ENCODE measurements at regions not wholly inside any gene's neighbourhood (a gene's known extent, or its start where the extent isn't known, plus 50 kb on each side); places are given as distances from the start of the nearest gene placed in this dataset.

GRCh38 chr3:162274070-162274469 lies 777.5 kb downstream of the OTOL1 start:
- H3K4me1 ChIP-seq: no peaks in the 10 kb centered on the region
- no peaks in the 10 kb centered on the region for H3K9me3 ChIP-seq (replicated peaks in 1 of 11)
- H3K4me3 ChIP-seq: no peak overlapping the region
- no peaks in the 10 kb centered on the region for H3K36me3 ChIP-seq
- no peaks in the 10 kb centered on the region for H4K20me1 ChIP-seq
- H3K27me3 ChIP-seq: no peaks in the 10 kb centered on the region
- H3K4me2 ChIP-seq: no peak overlapping the region
- no peak overlapping the region for H3K9ac ChIP-seq
- no peak overlapping the region for H3K27ac ChIP-seq
- TF ChIP-seq Cebpa-rat (IDR thresholded peaks at IDR 0.05): no peak

- no peak overlapping the region for H3K4me2 ChIP-seq
- no peak overlapping the region for H3K4me3 ChIP-seq
- no peak for TF ChIP-seq Cebpa-rat (IDR thresholded peaks at IDR 0.05)
- H3K27ac ChIP-seq: no peak overlapping the region
- peaks cover 0 to 6% (median 0%) of the 10 kb centered on the region in 11 experiments; a peak in 4 of 22 replicates for H3K9me3 ChIP-seq (replicated peaks in 1 of 11)
- H3K36me3 ChIP-seq: no peaks in the 10 kb centered on the region
- no peaks in the 10 kb centered on the region for H4K20me1 ChIP-seq
- no peak overlapping the region for H3K9ac ChIP-seq
- H3K4me1 ChIP-seq: no peaks in the 10 kb centered on the region
- no peaks in the 10 kb centered on the region for H3K27me3 ChIP-seq
Measured at GRCh38 chr3:162278834-162279233, 782.2 kb downstream of the OTOL1 start.

- TF ChIP-seq Cebpa-rat (IDR thresholded peaks at IDR 0.05): no peak
- H4K20me1 ChIP-seq: no peaks in the 10 kb centered on the region
- H3K9me3 ChIP-seq (replicated peaks in 1 of 11): peaks cover 0 to 6% (median 0%) of the 10 kb centered on the region in 11 experiments; a peak in 3 of 22 replicates
- no peak overlapping the region for H3K4me2 ChIP-seq
- H3K9ac ChIP-seq: no peak overlapping the region
- H3K4me3 ChIP-seq: no peak overlapping the region
- H3K36me3 ChIP-seq: no peaks in the 10 kb centered on the region
- no peaks in the 10 kb centered on the region for H3K27me3 ChIP-seq
- no peak overlapping the region for H3K27ac ChIP-seq
- no peaks in the 10 kb centered on the region for H3K4me1 ChIP-seq
Measured at GRCh38 chr3:162285259-162285658, 788.7 kb downstream of the OTOL1 start.

GRCh38 chr3:162287600-162287999 lies 791.0 kb downstream of the OTOL1 start:
- Histone ChIP-seq H3K4me2 (no peak overlapping the region), H3K9me3 (replicated peaks in 1 of 11) (no peaks in the 10 kb centered on the region), H4K20me1 (no peaks in the 10 kb centered on the region), H3K9ac (no peak overlapping the region), H3K4me3 (no peak overlapping the region), H3K27me3 (no peaks in the 10 kb centered on the region), H3K36me3 (no peaks in the 10 kb centered on the region), H3K4me1 (no peaks in the 10 kb centered on the region), H3K27ac (no peak overlapping the region)
- TF ChIP-seq Cebpa-rat (IDR thresholded peaks at IDR 0.05): no peak

GRCh38 chr3:162292409-162292808 lies 795.8 kb downstream of the OTOL1 start:
- Histone ChIP-seq H3K4me2 (no peak overlapping the region), H3K27me3 (no peaks in the 10 kb centered on the region)
- no peak for TF ChIP-seq Cebpa-rat (IDR thresholded peaks at IDR 0.05)

GRCh38 chr3:162295323-162295983 lies 798.8 kb downstream of the OTOL1 start:
- H3K36me3 ChIP-seq: no peaks in the 10 kb centered on the region
- H4K20me1 ChIP-seq: no peaks in the 10 kb centered on the region
- H3K27ac ChIP-seq: no peak overlapping the region
- TF ChIP-seq Cebpa-rat (IDR thresholded peaks at IDR 0.05): no peak
- no peak overlapping the region for H3K4me2 ChIP-seq
- H3K27me3 ChIP-seq: no peaks in the 10 kb centered on the region
- no peaks in the 10 kb centered on the region for H3K9me3 ChIP-seq (replicated peaks in 1 of 11)
- no peak overlapping the region for H3K4me3 ChIP-seq
- H3K4me1 ChIP-seq: no peaks in the 10 kb centered on the region
- H3K9ac ChIP-seq: no peak overlapping the region

More at GRCh38 chr3:162292409-162292808, 795.8 kb downstream of the OTOL1 start:
- Histone ChIP-seq H4K20me1 (no peaks in the 10 kb centered on the region), H3K4me3 (no peak overlapping the region), H3K36me3 (no peaks in the 10 kb centered on the region), H3K9me3 (replicated peaks in 1 of 11) (no peaks in the 10 kb centered on the region), H3K4me1 (no peaks in the 10 kb centered on the region), H3K27ac (no peak overlapping the region), H3K9ac (no peak overlapping the region)

GRCh38 chr3:162302983-162303624 lies 806.5 kb downstream of the OTOL1 start:
- Histone ChIP-seq H3K27ac (no peak overlapping the region), H3K4me3 (no peak overlapping the region), H3K27me3 (no peaks in the 10 kb centered on the region), H3K9me3 (replicated peaks in 1 of 11) (no peaks in the 10 kb centered on the region; a peak in 1 of 22 replicates), H3K36me3 (no peaks in the 10 kb centered on the region), H3K4me1 (peaks cover 0 to 7% (median 0%) of the 10 kb centered on the region in 10 experiments; a peak in 3 of 20 replicates), H4K20me1 (no peaks in the 10 kb centered on the region), H3K9ac (no peak overlapping the region), H3K4me2 (peak overlapping the region in 1 of 11 experiments; percentile 33; a peak in 1 of 22 replicates)
- no peak for TF ChIP-seq Cebpa-rat (IDR thresholded peaks at IDR 0.05)

GRCh38 chr3:162317046-162317445 lies 820.4 kb downstream of the OTOL1 start:
- H4K20me1 ChIP-seq: no peaks in the 10 kb centered on the region
- no peaks in the 10 kb centered on the region for H3K27me3 ChIP-seq
- no peak overlapping the region for H3K4me2 ChIP-seq
- no peaks in the 10 kb centered on the region for H3K36me3 ChIP-seq
- H3K4me3 ChIP-seq: no peak overlapping the region
- H3K27ac ChIP-seq: no peak overlapping the region
- H3K4me1 ChIP-seq: no peaks in the 10 kb centered on the region
- no peak overlapping the region for H3K9ac ChIP-seq
- TF ChIP-seq Cebpa-rat (IDR thresholded peaks at IDR 0.05): no peak
- H3K9me3 ChIP-seq (replicated peaks in 1 of 11): no peaks in the 10 kb centered on the region

- H3K4me1 ChIP-seq: peaks cover 0 to 9% (median 8%) of the 10 kb centered on the region in 10 experiments; a peak in 8 of 20 replicates
- no peak overlapping the region for H3K4me3 ChIP-seq
- H3K4me2 ChIP-seq: no peak overlapping the region
- no peak overlapping the region for H3K9ac ChIP-seq
- H3K36me3 ChIP-seq: no peaks in the 10 kb centered on the region
- H4K20me1 ChIP-seq: no peaks in the 10 kb centered on the region
- no peak overlapping the region for H3K27ac ChIP-seq
- H3K9me3 ChIP-seq (replicated peaks in 1 of 11): peaks cover 0 to 5% (median 0%) of the 10 kb centered on the region in 11 experiments; a peak in 8 of 22 replicates
- TF ChIP-seq Cebpa-rat (IDR thresholded peaks at IDR 0.05): no peak
- H3K27me3 ChIP-seq: no peaks in the 10 kb centered on the region
Measured at GRCh38 chr3:162328649-162329048, 832.0 kb downstream of the OTOL1 start.

- H3K27ac ChIP-seq: no peak overlapping the region
- TF ChIP-seq Cebpa-rat (IDR thresholded peaks at IDR 0.05): no peak
- H3K27me3 ChIP-seq: no peaks in the 10 kb centered on the region
- peaks cover 0 to 9% (median 8%) of the 10 kb centered on the region in 10 experiments; a peak in 8 of 20 replicates for H3K4me1 ChIP-seq
- H3K9me3 ChIP-seq (replicated peaks in 1 of 11): peaks cover under 1 to 13% (median 8%) of the 10 kb centered on the region in 11 experiments; a peak in 20 of 22 replicates
- H3K4me2 ChIP-seq: no peak overlapping the region
- H3K9ac ChIP-seq: no peak overlapping the region
- no peak overlapping the region for H3K4me3 ChIP-seq
- H4K20me1 ChIP-seq: no peaks in the 10 kb centered on the region
- no peaks in the 10 kb centered on the region for H3K36me3 ChIP-seq
Measured at GRCh38 chr3:162329514-162329913, 832.9 kb downstream of the OTOL1 start.

Measured in BLaER1 treated with 17β-estradiol and CSF1 and Interleukin-3, amounts not matched to agents 10 nM and 100 nM (cell line).